Smooth muscle cell (in vitro differentiated cells): ENCODE measurements at regions not wholly inside any gene's neighbourhood (a gene's known extent, or its start where the extent isn't known, plus 50 kb on each side); places are given as distances from the start of the nearest gene placed in this dataset.
"Not testable (repeated sequence)": the region's sequence is repeated elsewhere in the genome, so short reads cannot be mapped to it uniquely, and the experiment has no call there.

Experiments
- DNase-seq: peaks from one replicate; lab custom pipeline; 2025; ENCODE audit not compliant: unreplicated experiment; lab: John Stamatoyannopoulos, UW
- H2AFZ ChIP-seq: fragments of 200-600 bp; sonication (generic); 2 replicates; pipeline ENCODE4 v1.6.0; 2016; ENCODE audit warnings: antibody characterized with exemption, low read depth, mild to moderate bottlenecking
- H3F3A ChIP-seq: fragments of 200-600 bp; sonication (generic); 2 replicates; pipeline ENCODE4 v1.6.0; 2017; ENCODE audit warnings: antibody characterized with exemption, low read depth
- H3K27ac ChIP-seq: fragments of 200-600 bp; sonication (generic); 2 replicates; pipeline ENCODE4 v1.5.1; 2016; ENCODE audit warnings: low read depth, mild to moderate bottlenecking
- H3K27me3 ChIP-seq: fragments of 200-600 bp; sonication (generic); 2 replicates; pipeline ENCODE4 v1.6.1; 2016; ENCODE audit warnings: low read depth, mild to moderate bottlenecking
- H3K36me3 ChIP-seq: fragments of 200-600 bp; sonication (generic); 2 replicates; pipeline ENCODE4 v1.5.1; 2016; ENCODE audit warnings: low read depth
- H3K4me1 ChIP-seq: fragments of 200-600 bp; sonication (generic); 2 replicates; pipeline ENCODE4 v1.5.1; 2016; ENCODE audit warnings: low read depth
- H3K4me2 ChIP-seq: fragments of 200-600 bp; sonication (generic); 2 replicates; pipeline ENCODE4 v1.6.0; 2016; ENCODE audit warnings: mild to moderate bottlenecking
- H3K4me3 ChIP-seq: fragments of 200-600 bp; sonication (generic); 2 replicates; pipeline ENCODE4 v1.5.1; 2016; ENCODE audit warnings: mild to moderate bottlenecking
- H3K79me2 ChIP-seq: fragments of 200-600 bp; sonication (generic); 2 replicates; pipeline ENCODE4 v1.6.0; 2016; ENCODE audit warnings: low read depth, mild to moderate bottlenecking
- H3K9ac ChIP-seq: fragments of 200-600 bp; sonication (generic); 2 replicates; pipeline ENCODE4 v1.6.0; 2016; ENCODE audit warnings: low read depth
- H3K9me3 ChIP-seq: fragments of 200-600 bp; sonication (generic); replicated peaks from 2 replicates; pipeline ENCODE4 v1.5.1; 2016; ENCODE audit warnings: low read depth
- H4K20me1 ChIP-seq: fragments of 200-600 bp; sonication (generic); 2 replicates; pipeline ENCODE4 v1.6.0; 2016; ENCODE audit warnings: low read depth
- CTCF ChIP-seq: fragments of 200-600 bp; sonication (generic); IDR thresholded peaks from 2 replicates; pipeline ENCODE4 v1.5.1; 2017; ENCODE audit warnings: borderline replicate concordance, mild to moderate bottlenecking, antibody characterized with exemption; ENCODE audit not compliant: insufficient read depth, poor library complexity, severe bottlenecking
- WGBS: methylation state at CpG from one replicate; pipeline ENCODE4 v1.1.7; 2016; ENCODE audit warnings: low lambda C conversion rate; 5-methylcytosine and 5-hydroxymethylcytosine counted together

- H3F3A ChIP-seq, H3K79me2 ChIP-seq, H3K4me2 ChIP-seq, H3K4me3 ChIP-seq, H4K20me1 ChIP-seq, H3K9ac ChIP-seq, H3K27ac ChIP-seq, H3K27me3 ChIP-seq, H3K9me3 ChIP-seq, H3K4me1 ChIP-seq, DNase-seq, H3K36me3 ChIP-seq, H2AFZ ChIP-seq: not testable (repeated sequence)
- WGBS = no CpG with 5 or more reads among the region's 4 CpGs
Measured at GRCh38 chr14:106477600-106477999, 951.2 kb downstream of the TMEM121 start.

- H3K9me3 ChIP-seq, H3K27ac ChIP-seq, H3K79me2 ChIP-seq, DNase-seq, H3F3A ChIP-seq, H3K27me3 ChIP-seq, H2AFZ ChIP-seq, H3K9ac ChIP-seq, H4K20me1 ChIP-seq, H3K4me2 ChIP-seq, H3K4me3 ChIP-seq, H3K4me1 ChIP-seq, H3K36me3 ChIP-seq: not testable (repeated sequence)
- 100% methylated on average over 3 of the region's 34 CpGs for WGBS
Measured at GRCh38 chr14:106480287-106480686, 953.9 kb downstream of the TMEM121 start.

GRCh38 chr14:106482213-106482612 lies 955.8 kb downstream of the TMEM121 start:
- WGBS = 95% methylated on average over 10 of the region's 45 CpGs
- H3K9ac ChIP-seq, H3K4me2 ChIP-seq, H2AFZ ChIP-seq, H4K20me1 ChIP-seq, H3F3A ChIP-seq, H3K27me3 ChIP-seq, H3K79me2 ChIP-seq, DNase-seq, H3K36me3 ChIP-seq, H3K4me3 ChIP-seq, H3K4me1 ChIP-seq, H3K27ac ChIP-seq, H3K9me3 ChIP-seq: not testable (repeated sequence)

GRCh38 chr14:106487600-106487999 lies 961.2 kb downstream of the TMEM121 start:
- H3K27me3 ChIP-seq = no peaks in the 10 kb centered on the region
- no peak overlapping the region for H3K27ac ChIP-seq
- WGBS = 49% methylated on average over 2 of the region's 2 CpGs

GRCh38 chr14:106488291-106488690 lies 961.9 kb downstream of the TMEM121 start:
- H3K36me3 ChIP-seq = no peaks in the 10 kb centered on the region
- H3F3A ChIP-seq = no peaks in the 10 kb centered on the region
- H3K9me3 ChIP-seq = peaks cover 15% of the 10 kb centered on the region
- no peak overlapping the region for H3K27ac ChIP-seq
- no peaks in the 10 kb centered on the region for H3K4me1 ChIP-seq
- no peaks in the 10 kb centered on the region for H3K27me3 ChIP-seq
- no peak overlapping the region for H3K4me3 ChIP-seq
- TF ChIP-seq CTCF = no peak
- DNase-seq = no peak
- no peak overlapping the region for H2AFZ ChIP-seq
- WGBS = 36% methylated on average over 1 of the region's 1 CpG
- H3K9ac ChIP-seq = no peak overlapping the region
- no peaks in the 10 kb centered on the region for H4K20me1 ChIP-seq
- H3K4me2 ChIP-seq = no peak overlapping the region
- H3K79me2 ChIP-seq = no peaks in the 10 kb centered on the region

More at GRCh38 chr14:106487600-106487999, 961.2 kb downstream of the TMEM121 start:
- H3K79me2 ChIP-seq = no peaks in the 10 kb centered on the region
- no peak for DNase-seq
- no peak overlapping the region for H2AFZ ChIP-seq
- H4K20me1 ChIP-seq = no peaks in the 10 kb centered on the region
- H3K4me1 ChIP-seq = no peaks in the 10 kb centered on the region
- H3K4me2 ChIP-seq = no peak overlapping the region
- H3K9ac ChIP-seq = no peak overlapping the region
- H3K9me3 ChIP-seq = peaks cover 15% of the 10 kb centered on the region
- H3K4me3 ChIP-seq = no peak overlapping the region
- no peaks in the 10 kb centered on the region for H3K36me3 ChIP-seq
- H3F3A ChIP-seq = no peaks in the 10 kb centered on the region
- TF ChIP-seq CTCF = no peak
